ENCODE measurements at regions not wholly inside any gene's neighbourhood (a gene's known extent, or its start where the extent isn't known, plus 50 kb on each side); places are given as distances from the start of the nearest gene placed in this dataset.

DNA sequence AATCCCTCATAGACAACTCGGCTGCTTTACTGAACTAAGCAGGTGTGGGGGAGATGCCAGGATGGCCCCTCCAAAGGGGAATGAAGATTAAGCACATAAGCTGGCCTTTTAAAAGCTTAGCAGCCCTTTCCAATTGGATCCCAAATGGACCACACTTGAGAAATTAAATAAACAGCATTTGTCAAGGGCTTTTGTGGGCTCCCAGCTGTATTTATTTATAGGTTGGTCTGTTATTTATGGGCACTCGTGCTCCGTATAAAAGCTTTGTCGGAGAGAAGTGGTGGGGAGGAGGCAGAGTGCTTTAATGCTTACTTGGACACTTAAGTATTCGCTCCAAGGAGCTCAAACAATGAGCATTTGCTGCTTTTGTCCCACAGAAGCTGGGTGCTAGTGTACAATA, 580.2 kb downstream of the MED13L start:
- no peak overlapping the region for H2BK120ac ChIP-seq (replicated peaks; ENCODE audit: low read depth, low read length)
- no peak for DNase-seq (ENCODE audit: low read depth in 1 of 2, low spot score in 2 of 2)
- no peaks in the 10 kb centered on the region; the same call in 1 of the 2 replicates for H3K23me2 ChIP-seq (ENCODE audit: low read depth, low read length)
- no peaks in the 10 kb centered on the region for H3K4me1 ChIP-seq (replicated peaks in 1 of 4; ENCODE audit: control insufficient read depth in 3 of 4, insufficient read depth in 4 of 4, low read length in 3 of 4)
- H4K8ac ChIP-seq (ENCODE audit: extremely low read depth, insufficient read depth, low read length): no peak overlapping the region
- no peak overlapping the region for H3K4me3 ChIP-seq (ENCODE audit: extremely low read depth in 1 of 4, insufficient read depth in 2 of 4, low read depth in 3 of 4, low read length in 4 of 4)
- no peak overlapping the region for H4K91ac ChIP-seq (replicated peaks; ENCODE audit: insufficient read length, low read length)
- H3K56ac ChIP-seq (replicated peaks; ENCODE audit: insufficient read length, low read depth, low read length): no peak overlapping the region
- no peaks in the 10 kb centered on the region for H3K36me3 ChIP-seq (ENCODE audit: control insufficient read depth in 2 of 4, insufficient read depth in 4 of 4, low read length in 3 of 4)
- no peaks in the 10 kb centered on the region for H4K20me1 ChIP-seq (replicated peaks in 1 of 2; ENCODE audit: control insufficient read depth in 1 of 2, insufficient read depth in 2 of 2, low read length in 2 of 2)
- CTCF ChIA-PET (ENCODE audit: partially characterized antibody): interaction anchor here (1.5 kb wide), 1 partner anchor 55 kb away, joined by 4 read pairs; no protein-coding TSS in a partner anchor
- no peak for FAIRE-seq
- H3K18ac ChIP-seq (ENCODE audit: extremely low read depth, low read length): no peak overlapping the region
- H2BK12ac ChIP-seq (ENCODE audit: low read depth, low read length): no peak overlapping the region
- no peak overlapping the region for H2BK20ac ChIP-seq (ENCODE audit: low read length)
- H3K27ac ChIP-seq (ENCODE audit: low read depth, low read length): no peak overlapping the region
- no peak overlapping the region for H3K9ac ChIP-seq (replicated peaks in 1 of 4; ENCODE audit: extremely low read depth in 1 of 4, low read depth in 3 of 4, low read length in 3 of 4)
- POLR2A ChIA-PET (ENCODE audit: partially characterized antibody): no interaction called here
- H3K9me3 ChIP-seq (ENCODE audit: insufficient read depth in 2 of 2, low read depth in 1 of 2, low read length in 1 of 2): no peaks in the 10 kb centered on the region
- no peak overlapping the region for H3K23ac ChIP-seq (ENCODE audit: insufficient read length)
- H3K4me2 ChIP-seq (ENCODE audit: insufficient read depth in 1 of 2, low read depth in 2 of 2, low read length in 2 of 2): no peak overlapping the region
- no peak overlapping the region for H3K14ac ChIP-seq (ENCODE audit: insufficient read length)
- no peak overlapping the region for H2BK5ac ChIP-seq (ENCODE audit: low read depth, low read length)
- H2AFZ ChIP-seq (ENCODE audit: low read length): no peak overlapping the region
- no peak overlapping the region for H4K5ac ChIP-seq (ENCODE audit: insufficient read length, low read depth, low read length)
- no peak overlapping the region for H2BK15ac ChIP-seq (ENCODE audit: low read length)
- peaks cover 0 to 1% (median 0%) of the 10 kb centered on the region in 4 experiments; a peak in 1 of 7 replicates for H3K27me3 ChIP-seq (replicated peaks in 1 of 4; ENCODE audit: control insufficient read depth in 3 of 4, extremely low read depth in 1 of 4, insufficient read depth in 3 of 4, low read length in 3 of 4)
- WGBS, 2 experiments (ENCODE audit: extremely low coverage in 1 of 2, insufficient coverage in 1 of 2, insufficient read length in 1 of 2, insufficient replicate concordance in 2 of 2, low coverage in 1 of 2, low lambda C conversion rate in 2 of 2, missing lambda C conversion rate in 1 of 2): 92% methylated on average over 5 of the region's 5 CpGs; no CpG with 5 or more reads in 1 of the 2 experiments
- no peaks in the 10 kb centered on the region for H3K79me2 ChIP-seq (ENCODE audit: control insufficient read depth in 1 of 2, insufficient read depth in 2 of 2, low read length in 2 of 2)
- no peak overlapping the region for H3K4ac ChIP-seq (replicated peaks; ENCODE audit: insufficient read length, low read depth, low read length)
- no peak overlapping the region for H2AK5ac ChIP-seq (ENCODE audit: low read depth, low read length)
- no peaks in the 10 kb centered on the region for H3K79me1 ChIP-seq (ENCODE audit: low read depth, low read length)
- TF ChIP-seq BACH1 (IDR thresholded peaks at IDR 0.05; ENCODE audit: low read length): no peak
- no peak for TF ChIP-seq SRF (IDR thresholded peaks at IDR 0.05; ENCODE audit: low read depth, low read length)
- no peak for TF ChIP-seq CEBPB (IDR thresholded peaks at IDR 0.05; ENCODE audit: low read depth, low read length)
- no peak for TF ChIP-seq SUZ12 (IDR thresholded peaks at IDR 0.05; ENCODE audit: low read length)
- no peak for TF ChIP-seq KDM5A (IDR thresholded peaks at IDR 0.05; ENCODE audit: low read length)
- no peak for TF ChIP-seq GTF2F1 (IDR thresholded peaks at IDR 0.05; ENCODE audit: borderline replicate concordance, low read depth, low read length)
- TF ChIP-seq POLR2A (IDR thresholded peaks at IDR 0.05; ENCODE audit: control extremely low read depth in 1 of 2, low read depth in 2 of 2, low read length in 2 of 2): no peak

Measured in H1 (cell line).